Endodermal cell (in vitro differentiated cells): ENCODE measurements at regions not wholly inside any gene's neighbourhood (a gene's known extent, or its start where the extent isn't known, plus 50 kb on each side); places are given as distances from the start of the nearest gene placed in this dataset.

Experiments used
- DNase-seq: peaks from one replicate; pipeline ENCODE4 v3.0.0-alpha.2; 2017
- H3K27ac ChIP-seq: 2 replicates; pipeline ENCODE4 v1.5.1; 2013; ENCODE audit warnings: mild to moderate bottlenecking, low read depth, low read length, moderate library complexity
- H3K27me3 ChIP-seq: 2 replicates; pipeline ENCODE4 v1.6.1; 2013; ENCODE audit warnings: mild to moderate bottlenecking, low read length, moderate library complexity; ENCODE audit not compliant: insufficient read depth, control insufficient read depth, poor library complexity, severe bottlenecking
- H3K36me3 ChIP-seq: 2 replicates; pipeline ENCODE4 v1.7.0; 2013; ENCODE audit warnings: mild to moderate bottlenecking, low read length, moderate library complexity; ENCODE audit not compliant: control insufficient read depth, insufficient read depth
- H3K4me1 ChIP-seq: one replicate; pipeline ENCODE4 v1.7.0; 2013; ENCODE audit warnings: low read length; ENCODE audit not compliant: control insufficient read depth, insufficient read depth
- H3K4me3 ChIP-seq: 2 replicates; pipeline ENCODE4 v1.5.1; 2013; ENCODE audit warnings: mild to moderate bottlenecking, low read length, moderate library complexity
- H3K9ac ChIP-seq: 2 replicates; pipeline ENCODE4 v1.6.1; 2013; ENCODE audit warnings: mild to moderate bottlenecking, low read length, moderate library complexity; ENCODE audit not compliant: poor library complexity, severe bottlenecking; ENCODE audit errors: extremely low read depth
- H3K9me3 ChIP-seq: 2 replicates; pipeline ENCODE4 v1.6.1; 2013; ENCODE audit warnings: mild to moderate bottlenecking, low read length, moderate library complexity; ENCODE audit not compliant: control insufficient read depth
- H3K27ac Mint-ChIP-seq: 2 replicates; pipeline ENCODE4 v1.8.0; 2020; ENCODE audit warnings: mixed read lengths
- H3K27me3 Mint-ChIP-seq: 2 replicates; pipeline ENCODE4 v1.8.0; 2021; ENCODE audit warnings: mild to moderate bottlenecking, mixed read lengths; ENCODE audit not compliant: insufficient read depth
- H3K36me3 Mint-ChIP-seq: 2 replicates; pipeline ENCODE4 v1.8.0; 2020; ENCODE audit warnings: low read depth, mixed read lengths
- H3K4me1 Mint-ChIP-seq: 2 replicates; pipeline ENCODE4 v1.8.0; 2020; ENCODE audit warnings: mixed read lengths
- H3K4me3 Mint-ChIP-seq: 2 replicates; pipeline ENCODE4 v1.8.0; 2020; ENCODE audit warnings: mild to moderate bottlenecking, moderate library complexity, mixed read lengths
- H3K9me3 Mint-ChIP-seq: 2 replicates; pipeline ENCODE4 v1.8.0; 2020; ENCODE audit warnings: mild to moderate bottlenecking, mixed read lengths
- WGBS, 2 experiments: methylation state at CpG; one replicate each; pipeline versions ENCODE4 v1.1.5 to v1.1.7; 2013; ENCODE audit warnings: missing lambda C conversion rate in 2 of 2, mixed read lengths in 1 of 2; ENCODE audit not compliant: insufficient coverage in 1 of 2, insufficient read length in 1 of 2; 5-methylcytosine and 5-hydroxymethylcytosine counted together
- TF ChIP-seq, protein P1 (sequence below): fragments of 200-600 bp; sonication (generic); conservative IDR thresholded peaks from 2 replicates; pipeline ENCODE4 v1.5.0; 2021; ENCODE audit warnings: antibody characterized with exemption, mild to moderate bottlenecking

- Histone ChIP-seq H3K27me3 (no peaks in the 10 kb centered on the region), H3K9ac (no peak overlapping the region), H3K36me3 (no peaks in the 10 kb centered on the region), H3K4me3 (no peak overlapping the region), H3K4me1 (no peaks in the 10 kb centered on the region), H3K27ac (no peak overlapping the region), H3K9me3 (no peaks in the 10 kb centered on the region)
- WGBS, 2 experiments, result 92% methylated on average over 2 of the region's 2 CpGs; no CpG with 5 or more reads in 1 of the 2 experiments
- DNase-seq, result no peak
- TF ChIP-seq, protein P1, sequence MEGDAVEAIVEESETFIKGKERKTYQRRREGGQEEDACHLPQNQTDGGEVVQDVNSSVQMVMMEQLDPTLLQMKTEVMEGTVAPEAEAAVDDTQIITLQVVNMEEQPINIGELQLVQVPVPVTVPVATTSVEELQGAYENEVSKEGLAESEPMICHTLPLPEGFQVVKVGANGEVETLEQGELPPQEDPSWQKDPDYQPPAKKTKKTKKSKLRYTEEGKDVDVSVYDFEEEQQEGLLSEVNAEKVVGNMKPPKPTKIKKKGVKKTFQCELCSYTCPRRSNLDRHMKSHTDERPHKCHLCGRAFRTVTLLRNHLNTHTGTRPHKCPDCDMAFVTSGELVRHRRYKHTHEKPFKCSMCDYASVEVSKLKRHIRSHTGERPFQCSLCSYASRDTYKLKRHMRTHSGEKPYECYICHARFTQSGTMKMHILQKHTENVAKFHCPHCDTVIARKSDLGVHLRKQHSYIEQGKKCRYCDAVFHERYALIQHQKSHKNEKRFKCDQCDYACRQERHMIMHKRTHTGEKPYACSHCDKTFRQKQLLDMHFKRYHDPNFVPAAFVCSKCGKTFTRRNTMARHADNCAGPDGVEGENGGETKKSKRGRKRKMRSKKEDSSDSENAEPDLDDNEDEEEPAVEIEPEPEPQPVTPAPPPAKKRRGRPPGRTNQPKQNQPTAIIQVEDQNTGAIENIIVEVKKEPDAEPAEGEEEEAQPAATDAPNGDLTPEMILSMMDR, result no peak
- no peak overlapping the region for H3K27ac Mint-ChIP-seq
- no peaks in the 10 kb centered on the region for H3K4me1 Mint-ChIP-seq
- H3K4me3 Mint-ChIP-seq, result no peak overlapping the region
- H3K27me3 Mint-ChIP-seq, result no peaks in the 10 kb centered on the region
- H3K36me3 Mint-ChIP-seq, result no peaks in the 10 kb centered on the region
- no peaks in the 10 kb centered on the region for H3K9me3 Mint-ChIP-seq
These were observed 79.6 kb downstream of the LSM5 start for GRCh38 chr7:32410545-32410944.

DNA sequence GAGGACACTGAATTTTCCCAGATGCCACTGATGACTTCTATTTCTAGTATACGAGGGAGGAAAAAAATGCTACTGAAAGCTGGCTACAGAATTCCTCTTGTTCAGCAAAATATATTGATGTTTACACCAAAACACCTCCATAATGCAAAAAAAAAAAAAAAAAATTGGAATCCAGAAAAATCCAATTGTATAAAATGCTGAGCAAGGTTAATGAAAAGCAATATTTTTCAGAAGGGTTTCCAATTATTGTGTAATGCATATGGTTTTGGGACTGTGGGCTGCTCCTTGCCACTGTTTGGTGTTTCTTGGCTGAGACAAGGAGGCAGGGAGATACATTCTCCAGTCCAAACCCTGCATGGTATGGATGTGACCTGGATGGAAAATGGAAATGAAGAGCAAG lies 83.8 kb downstream of the LSM5 start:
- Mint-ChIP-seq H3K4me1 (no peaks in the 10 kb centered on the region), H3K27ac (no peak overlapping the region), H3K36me3 (no peaks in the 10 kb centered on the region), H3K9me3 (no peaks in the 10 kb centered on the region), H3K27me3 (no peaks in the 10 kb centered on the region), H3K4me3 (no peak overlapping the region)
- H3K9me3 ChIP-seq, result no peaks in the 10 kb centered on the region
- H3K4me3 ChIP-seq, result no peak overlapping the region
- 64% methylated on average over 1 of the region's 1 CpG; no CpG with 5 or more reads in 1 of the 2 experiments for WGBS, 2 experiments
- H3K9ac ChIP-seq, result no peak overlapping the region
- no peaks in the 10 kb centered on the region for H3K4me1 ChIP-seq
- no peaks in the 10 kb centered on the region for H3K36me3 ChIP-seq
- H3K27me3 ChIP-seq, result no peaks in the 10 kb centered on the region
- TF ChIP-seq, protein P1, result no peak
- DNase-seq, result no peak
- H3K27ac ChIP-seq, result no peak overlapping the region

DNA sequence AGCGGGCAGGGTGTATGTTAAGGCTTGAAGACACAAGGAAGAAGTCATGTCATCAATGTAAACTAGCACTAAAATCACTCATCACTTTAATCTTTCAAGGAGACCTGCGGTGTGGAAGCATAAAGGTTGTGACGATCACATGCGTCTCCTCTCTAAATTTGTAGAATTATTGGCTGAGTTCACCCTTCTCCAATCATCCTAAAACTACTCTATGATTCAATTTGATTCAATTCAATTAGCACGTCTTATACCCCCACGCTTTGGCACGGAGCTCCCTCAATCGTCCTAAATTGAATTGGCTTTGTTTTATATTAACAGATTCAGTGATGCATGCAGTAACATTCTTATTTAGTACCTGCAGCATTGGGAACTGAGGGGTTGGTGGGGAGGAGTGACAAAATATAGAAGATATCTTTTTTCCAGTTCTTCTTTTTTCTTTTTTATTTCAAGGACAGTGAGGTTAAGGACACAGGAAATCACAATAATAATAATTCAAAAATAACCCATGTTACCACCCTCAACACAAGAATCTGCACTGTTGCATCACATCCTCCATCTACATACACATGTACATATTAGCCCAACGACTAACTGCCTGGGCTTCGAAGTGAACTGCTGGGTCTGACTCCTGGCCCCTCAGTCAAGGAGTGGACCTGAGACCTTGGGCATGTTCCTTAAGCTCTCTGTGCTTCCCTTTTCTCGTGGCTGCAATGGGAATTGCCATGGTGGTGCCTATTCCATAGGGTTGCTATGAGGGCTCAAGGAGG lies 86.5 kb downstream of the LSM5 start:
- H3K36me3 ChIP-seq, result no peaks in the 10 kb centered on the region
- Mint-ChIP-seq H3K4me1 (no peaks in the 10 kb centered on the region), H3K27me3 (no peaks in the 10 kb centered on the region), H3K4me3 (no peak overlapping the region), H3K9me3 (no peaks in the 10 kb centered on the region), H3K36me3 (no peaks in the 10 kb centered on the region), H3K27ac (no peak overlapping the region)
- H3K27me3 ChIP-seq, result no peaks in the 10 kb centered on the region
- H3K9me3 ChIP-seq, result no peaks in the 10 kb centered on the region
- WGBS, 2 experiments, result 77 to 86% methylated on average over 6 to 11 of the region's 11 CpGs
- TF ChIP-seq, protein P1, result no peak
- H3K4me3 ChIP-seq, result no peak overlapping the region
- H3K9ac ChIP-seq, result no peak overlapping the region
- DNase-seq, result no peak
- no peak overlapping the region for H3K27ac ChIP-seq
- H3K4me1 ChIP-seq, result no peaks in the 10 kb centered on the region
